Spinal cord (tissue), 9 donors: ENCODE measurements at regions not wholly inside any gene's neighbourhood (a gene's known extent, or its start where the extent isn't known, plus 50 kb on each side); places are given as distances from the start of the nearest gene placed in this dataset.

Source experiments
- DNase-seq, 6 donors: peaks; one replicate each; pipeline versions ENCODE4 v3.0.0 to v3.0.0-alpha.2; 2013 to 2015; ENCODE audit warnings: low spot score in 6 of 6, low read depth in 4 of 6
- H3K27ac ChIP-seq: one replicate; pipeline ENCODE4 v1.5.1; 2013; ENCODE audit warnings: low read depth, low read length, control low read depth
- H3K27me3 ChIP-seq: one replicate; pipeline ENCODE4 v1.6.1; 2013; ENCODE audit warnings: low read length; ENCODE audit not compliant: control insufficient read depth, insufficient read depth
- H3K36me3 ChIP-seq: one replicate; pipeline ENCODE4 v1.6.1; 2013; ENCODE audit warnings: low read length; ENCODE audit not compliant: control insufficient read depth, insufficient read depth
- H3K4me1 ChIP-seq: one replicate; pipeline ENCODE4 v1.6.1; 2013; ENCODE audit warnings: low read length; ENCODE audit not compliant: control insufficient read depth, insufficient read depth
- H3K4me3 ChIP-seq: one replicate; pipeline ENCODE4 v1.5.1; 2013; ENCODE audit warnings: low read depth, low read length, control low read depth
- H3K9me3 ChIP-seq: one replicate; pipeline ENCODE4 v1.6.1; 2013; ENCODE audit warnings: low read length; ENCODE audit not compliant: control insufficient read depth, insufficient read depth
- WGBS: methylation state at CpG from one replicate; pipeline ENCODE4 v1.1.5; 2013; ENCODE audit warnings: missing lambda C conversion rate; ENCODE audit not compliant: insufficient coverage; 5-methylcytosine and 5-hydroxymethylcytosine counted together
- donor health status: healthy.

DNA sequence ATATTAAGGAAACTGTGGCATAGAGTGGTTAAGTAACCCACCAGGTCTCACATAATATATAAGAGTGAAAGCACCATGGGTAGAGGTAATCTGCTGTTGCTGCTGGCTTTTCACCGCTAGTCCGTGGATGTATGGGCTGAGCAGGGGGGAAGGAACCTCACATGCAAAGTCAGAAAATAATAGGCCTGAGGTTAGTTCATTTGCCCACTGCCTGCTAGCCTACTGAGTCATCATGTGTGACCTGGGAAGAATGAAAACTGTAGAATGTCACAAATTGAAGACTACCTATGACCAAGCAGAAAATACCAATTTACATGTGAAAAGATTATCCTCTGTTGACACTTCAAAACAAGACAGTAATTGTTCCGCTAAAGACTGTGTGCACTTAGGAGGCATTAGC is 560.1 kb upstream of the FAT3 start:
- Histone ChIP-seq H3K4me3 (no peak overlapping the region), H3K27ac (no peak overlapping the region), H3K4me1 (no peaks in the 10 kb centered on the region), H3K27me3 (no peaks in the 10 kb centered on the region), H3K9me3 (no peaks in the 10 kb centered on the region), H3K36me3 (no peaks in the 10 kb centered on the region)
- DNase-seq = peak in 1 of 6 donors; percentile 26
- WGBS = 55% methylated on average over 2 of the region's 3 CpGs

DNA sequence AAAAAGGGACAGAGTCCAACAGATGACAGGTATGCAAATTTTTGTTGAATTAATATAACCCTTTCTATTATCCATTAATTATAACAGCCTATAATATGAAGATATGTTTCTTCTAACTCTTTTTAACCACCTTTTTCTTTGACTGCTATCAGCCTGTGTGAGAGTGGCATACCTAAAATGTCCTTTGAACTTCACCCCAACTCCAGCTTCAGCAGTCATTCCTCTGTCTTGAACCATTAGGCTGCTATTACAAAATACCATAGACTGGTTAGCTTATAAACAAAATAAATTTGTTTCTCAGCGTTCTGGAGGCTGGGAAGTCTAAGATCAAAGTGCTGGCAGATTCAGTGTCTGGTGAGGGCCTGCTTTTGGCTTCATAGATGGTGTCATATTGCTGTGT is 564.6 kb upstream of the FAT3 start:
- no peaks in the 10 kb centered on the region for H3K4me1 ChIP-seq
- no peaks in the 10 kb centered on the region for H3K27me3 ChIP-seq
- no peaks in the 10 kb centered on the region for H3K9me3 ChIP-seq
- no peak overlapping the region for H3K27ac ChIP-seq
- no peak for DNase-seq
- no peaks in the 10 kb centered on the region for H3K36me3 ChIP-seq
- no CpG with 5 or more reads among the region's 1 CpG for WGBS
- H3K4me3 ChIP-seq = no peak overlapping the region

DNA sequence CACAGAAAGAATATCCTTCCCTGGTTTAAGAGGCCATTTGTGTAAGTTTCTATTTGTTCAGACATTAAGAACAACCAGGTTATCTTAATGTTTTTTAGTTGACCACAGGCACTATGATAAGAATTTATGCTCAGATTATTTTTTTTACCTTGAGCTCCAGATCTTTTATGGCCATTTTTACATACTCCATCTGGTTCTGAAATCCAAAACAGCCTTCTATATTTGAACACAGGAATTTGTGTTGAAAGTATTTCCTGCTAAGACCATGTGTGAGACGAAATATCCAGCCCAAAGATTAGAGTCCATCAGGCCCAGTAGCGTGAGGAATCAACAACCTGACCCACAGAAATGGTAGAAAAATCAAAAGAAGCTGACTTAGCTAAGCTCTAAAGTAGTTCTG is 569.9 kb upstream of the FAT3 start:
- H3K36me3 ChIP-seq = no peaks in the 10 kb centered on the region
- H3K4me1 ChIP-seq = peaks cover 4% of the 10 kb centered on the region
- no peaks in the 10 kb centered on the region for H3K9me3 ChIP-seq
- no peak overlapping the region for H3K27ac ChIP-seq
- DNase-seq = no peak
- H3K4me3 ChIP-seq = no peak overlapping the region
- no peaks in the 10 kb centered on the region for H3K27me3 ChIP-seq
- 80% methylated on average over 1 of the region's 2 CpGs for WGBS

DNA sequence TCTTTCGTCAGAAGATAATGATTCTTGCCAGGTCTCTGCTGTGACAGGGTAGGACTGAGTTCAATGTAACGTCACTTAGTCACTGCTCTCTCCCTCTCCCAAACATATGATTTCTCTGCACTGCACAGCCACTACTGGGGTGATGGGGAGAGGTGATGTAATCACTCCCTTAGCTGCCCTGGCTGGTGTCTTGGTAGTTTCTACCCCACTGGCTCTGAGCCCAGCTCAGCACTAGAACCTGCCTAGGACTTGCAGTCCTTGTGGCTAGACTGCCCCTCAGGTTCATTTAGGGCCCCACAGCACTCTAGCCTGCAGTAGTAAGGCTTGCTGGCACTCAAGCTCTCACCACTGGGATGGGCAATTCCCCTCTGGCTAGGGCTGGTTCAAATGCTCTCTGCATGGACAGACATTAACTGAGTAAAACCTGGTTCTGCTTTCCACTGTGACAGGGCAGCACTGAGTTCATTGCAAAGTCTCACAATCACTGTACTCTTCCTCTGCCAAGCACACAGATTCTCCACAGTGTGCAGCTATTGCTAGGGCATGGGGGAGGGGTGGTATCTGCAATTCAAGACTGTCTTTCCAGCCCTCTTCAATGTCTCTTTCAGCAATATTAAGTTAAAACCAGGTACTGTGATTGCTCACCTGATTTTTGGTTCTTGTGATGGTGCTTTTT is 571.4 kb upstream of the FAT3 start:
- WGBS = no CpG with 5 or more reads among the region's 2 CpGs

DNA sequence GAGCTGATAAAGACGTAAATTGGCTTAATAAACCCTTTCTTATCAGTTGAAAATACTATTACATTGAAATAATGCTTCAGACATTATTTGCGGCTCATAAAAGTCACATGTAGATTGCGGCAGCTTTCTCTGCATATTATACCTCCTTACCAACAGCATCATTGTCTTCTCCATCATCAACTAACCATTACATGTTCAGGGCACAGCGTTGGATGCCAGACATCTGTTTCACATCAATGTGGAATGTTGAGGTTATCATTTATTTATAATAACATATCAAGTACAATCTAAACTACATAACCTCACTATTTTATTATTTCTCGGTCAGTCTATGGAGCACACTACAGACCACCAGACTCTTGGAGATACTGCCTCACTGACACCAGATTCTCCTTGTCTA is 573.8 kb upstream of the FAT3 start:
- H3K27ac ChIP-seq = no peak overlapping the region
- 57% methylated on average over 1 of the region's 5 CpGs for WGBS
- no peak overlapping the region for H3K4me3 ChIP-seq
- no peaks in the 10 kb centered on the region for H3K36me3 ChIP-seq
- H3K9me3 ChIP-seq = no peaks in the 10 kb centered on the region
- peaks cover 4% of the 10 kb centered on the region for H3K4me1 ChIP-seq
- H3K27me3 ChIP-seq = no peaks in the 10 kb centered on the region
- no peak for DNase-seq

More for the DNA sequence above, 571.4 kb upstream of the FAT3 start:
- Histone ChIP-seq H3K27ac (no peak overlapping the region), H3K36me3 (no peaks in the 10 kb centered on the region), H3K27me3 (no peaks in the 10 kb centered on the region), H3K4me1 (peaks cover 4% of the 10 kb centered on the region), H3K9me3 (no peaks in the 10 kb centered on the region), H3K4me3 (no peak overlapping the region)
- peak in 3 of 6 donors; percentile 10 to 29 (median 15) for DNase-seq

DNA sequence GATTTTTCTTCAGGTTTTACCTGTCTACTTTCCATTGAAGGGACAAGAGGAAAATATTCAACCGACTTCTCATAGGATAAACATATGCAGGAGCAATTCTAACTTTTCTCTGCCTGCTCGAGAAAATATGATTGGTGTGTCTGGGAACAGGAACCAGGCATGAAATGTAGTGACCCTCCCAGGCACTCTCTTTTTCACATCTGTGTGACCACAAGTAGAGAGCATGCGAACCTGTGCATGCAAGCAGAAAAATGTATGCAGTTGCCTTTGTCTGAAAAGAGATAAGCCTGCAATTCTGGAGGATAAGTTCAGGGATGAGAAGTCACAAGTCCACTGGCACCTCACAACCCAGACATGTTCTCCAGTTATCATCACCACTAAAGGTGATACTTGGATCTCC is 583.5 kb upstream of the FAT3 start:
- no peak overlapping the region for H3K27ac ChIP-seq
- H3K27me3 ChIP-seq = no peaks in the 10 kb centered on the region
- H3K4me1 ChIP-seq = no peaks in the 10 kb centered on the region
- no peak overlapping the region for H3K4me3 ChIP-seq
- DNase-seq = no peak
- H3K36me3 ChIP-seq = no peaks in the 10 kb centered on the region
- no peaks in the 10 kb centered on the region for H3K9me3 ChIP-seq
- WGBS = 100% methylated on average over 1 of the region's 3 CpGs

DNA sequence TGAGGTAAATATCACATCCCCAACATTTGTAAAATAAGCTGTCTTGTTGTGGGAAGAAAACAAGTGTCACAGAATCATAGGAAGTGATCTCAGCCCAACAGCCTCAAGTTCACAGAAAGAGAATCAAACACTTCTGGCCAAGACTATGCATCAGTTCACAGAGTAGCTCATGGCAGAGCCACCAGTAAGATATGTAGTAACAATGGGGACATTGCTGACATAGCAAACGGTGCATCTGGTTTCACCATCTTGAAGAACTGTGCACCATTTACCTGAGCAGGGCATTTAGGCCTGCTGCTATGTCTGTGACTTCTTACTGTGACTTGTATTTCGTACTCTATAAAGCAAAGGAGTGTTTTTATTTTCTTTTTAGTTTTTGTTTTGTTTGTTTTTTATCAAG is 585.3 kb upstream of the FAT3 start:
- Histone ChIP-seq H3K36me3 (no peaks in the 10 kb centered on the region), H3K27me3 (no peaks in the 10 kb centered on the region), H3K4me1 (no peaks in the 10 kb centered on the region), H3K9me3 (no peaks in the 10 kb centered on the region), H3K27ac (no peak overlapping the region), H3K4me3 (no peak overlapping the region)
- 92% methylated on average over 2 of the region's 2 CpGs for WGBS
- no peak for DNase-seq

DNA sequence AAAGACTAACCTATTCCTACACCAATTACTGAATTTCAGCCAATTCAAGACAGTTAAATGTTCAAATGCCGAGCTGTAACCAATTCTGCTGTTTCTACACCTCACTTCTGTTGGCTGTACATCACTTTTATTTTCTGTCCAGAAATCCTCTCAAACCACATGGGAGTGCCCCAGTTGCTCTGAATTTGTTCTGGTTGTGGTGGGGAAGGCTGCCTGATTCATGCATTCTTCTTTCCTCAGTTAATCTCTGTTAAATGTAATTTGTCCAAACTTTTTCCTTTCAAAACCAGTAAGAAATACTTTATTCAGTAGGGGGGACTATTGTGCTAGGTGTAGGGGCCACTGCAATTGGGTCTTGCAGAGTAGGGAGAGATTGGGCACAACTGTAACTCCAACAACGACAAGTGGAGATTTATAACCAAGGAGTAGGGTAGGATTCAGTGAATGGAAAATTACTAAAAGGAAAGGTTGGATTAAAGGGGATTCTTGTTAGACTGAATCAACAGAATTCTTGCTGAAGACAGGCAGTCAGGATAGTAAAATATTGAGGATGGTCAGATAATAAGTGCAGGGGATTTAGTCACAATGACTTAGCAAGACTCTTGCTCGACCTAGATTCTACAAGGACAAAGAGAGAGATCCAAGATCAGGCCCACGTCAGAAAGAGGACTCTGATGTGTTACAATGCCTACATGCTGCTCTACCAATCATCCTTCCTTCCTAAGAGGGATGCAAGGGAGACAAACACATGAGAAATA is 593.5 kb upstream of the FAT3 start:
- Histone ChIP-seq H3K27me3 (no peaks in the 10 kb centered on the region), H3K4me1 (no peaks in the 10 kb centered on the region), H3K27ac (no peak overlapping the region), H3K4me3 (no peak overlapping the region), H3K9me3 (no peaks in the 10 kb centered on the region), H3K36me3 (no peaks in the 10 kb centered on the region)
- 60% methylated on average over 2 of the region's 4 CpGs for WGBS
- DNase-seq = no peak

DNA sequence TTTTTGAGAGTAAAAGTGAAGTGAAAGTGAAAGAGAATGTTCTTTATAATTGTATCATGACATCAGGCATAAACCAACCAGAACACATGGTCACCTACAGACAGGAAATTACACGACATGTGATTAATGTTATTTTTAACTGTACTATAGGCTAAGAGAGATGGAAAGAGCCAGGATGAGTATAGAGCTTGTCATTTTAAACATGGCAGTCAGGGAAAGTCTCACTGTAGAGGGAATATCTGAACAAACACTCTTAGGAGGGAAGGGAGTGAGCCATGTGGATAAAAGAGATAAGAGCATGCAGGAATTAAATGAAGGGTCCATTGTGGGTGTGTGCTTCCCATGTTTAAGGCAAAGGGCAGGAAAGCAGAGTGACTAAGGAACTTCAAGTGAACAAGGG is 599.1 kb upstream of the FAT3 start:
- Histone ChIP-seq H3K27me3 (no peaks in the 10 kb centered on the region), H3K9me3 (no peaks in the 10 kb centered on the region), H3K27ac (no peak overlapping the region), H3K36me3 (no peaks in the 10 kb centered on the region), H3K4me1 (no peaks in the 10 kb centered on the region), H3K4me3 (no peak overlapping the region)
- WGBS = no CpG with 5 or more reads among the region's 1 CpG
- DNase-seq = no peak

DNA sequence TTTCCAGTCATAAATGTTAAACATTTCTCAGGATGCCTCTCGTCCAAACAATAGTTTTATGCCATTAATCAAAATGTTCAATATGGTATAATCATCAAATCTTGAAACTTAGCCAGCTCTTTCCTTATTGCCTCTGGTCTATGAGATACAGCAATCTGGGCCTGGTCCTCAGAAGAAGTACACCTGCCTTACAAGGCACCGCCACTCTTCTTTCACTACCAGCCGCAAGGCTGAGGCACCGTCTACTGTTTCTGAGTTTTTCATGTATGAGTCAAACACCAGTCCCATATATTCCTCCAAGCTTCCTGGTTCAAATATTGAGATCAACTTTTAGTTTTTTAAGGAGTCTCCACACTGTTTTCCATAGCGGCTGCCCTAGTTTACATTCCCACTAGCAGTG is 600.6 kb upstream of the FAT3 start:
- no peaks in the 10 kb centered on the region for H3K27me3 ChIP-seq
- 100% methylated on average over 1 of the region's 5 CpGs for WGBS
- no peak overlapping the region for H3K4me3 ChIP-seq
- no peaks in the 10 kb centered on the region for H3K4me1 ChIP-seq
- no peak overlapping the region for H3K27ac ChIP-seq
- no peaks in the 10 kb centered on the region for H3K36me3 ChIP-seq
- no peak for DNase-seq
- H3K9me3 ChIP-seq = no peaks in the 10 kb centered on the region
